Left ventricle myocardium inferior (tissue), 1 donor: ENCODE measurements at regions not wholly inside any gene's neighbourhood (a gene's known extent, or its start where the extent isn't known, plus 50 kb on each side); places are given as distances from the start of the nearest gene placed in this dataset.
"Not testable (repeated sequence)": the region's sequence is repeated elsewhere in the genome, so short reads cannot be mapped to it uniquely, and the experiment has no call there.

Source experiments
- DNase-seq: peaks from one replicate; pipeline ENCODE4 v3.0.0-alpha.2; 2020
- H3K27ac ChIP-seq: fragments of 200-600 bp; replicated peaks from 2 replicates; pipeline ENCODE4 v1.8.0; 2021
- H3K27me3 ChIP-seq: fragments of 200-600 bp; 2 replicates; pipeline ENCODE4 v1.8.0; 2021; ENCODE audit warnings: low read depth
- H3K36me3 ChIP-seq: fragments of 200-600 bp; 2 replicates; pipeline ENCODE4 v1.8.0; 2021
- H3K4me1 ChIP-seq: fragments of 200-600 bp; 2 replicates; pipeline ENCODE4 v1.8.0; 2021
- H3K4me3 ChIP-seq: fragments of 200-600 bp; 2 replicates; pipeline ENCODE4 v1.8.0; 2021; ENCODE audit warnings: mild to moderate bottlenecking, moderate library complexity
- H3K9me3 ChIP-seq: fragments of 200-600 bp; replicated peaks from 2 replicates; pipeline ENCODE4 v1.8.0; 2021
- CTCF ChIP-seq: fragments of 200-600 bp; IDR thresholded peaks from 2 replicates; pipeline ENCODE4 v1.8.0; 2021; ENCODE audit warnings: antibody characterized with exemption, mild to moderate bottlenecking, borderline replicate concordance
- intact Hi-C: fragments of 100-400 bp; cut with micrococcal nuclease; formaldehyde crosslinking; loops from one replicate; pipeline ENCODE4 v1.11.0; 2022
- donor health status: DM: no; HTN: yes; CAD: no; lungs with severe emphysema.

- H3K27me3 ChIP-seq, result peaks cover 90% of the 10 kb centered on the region
- no peak for DNase-seq
- H3K27ac ChIP-seq, result no peak overlapping the region
- H3K36me3 ChIP-seq, result no peaks in the 10 kb centered on the region
- no peak for TF ChIP-seq CTCF
- intact Hi-C loops, result no loop called here
- H3K4me3 ChIP-seq, result no peak overlapping the region
- no peaks in the 10 kb centered on the region for H3K4me1 ChIP-seq
- peaks cover 8% of the 10 kb centered on the region for H3K9me3 ChIP-seq
Measured at GRCh38 chr22:49345896-49346295, 481.8 kb downstream of the BRD1 start.

- no peak overlapping the region for H3K4me3 ChIP-seq
- DNase-seq, result no peak
- intact Hi-C loops, result no loop called here
- no peaks in the 10 kb centered on the region for H3K36me3 ChIP-seq
- peaks cover 88% of the 10 kb centered on the region for H3K27me3 ChIP-seq
- no peaks in the 10 kb centered on the region for H3K4me1 ChIP-seq
- H3K27ac ChIP-seq, result no peak overlapping the region
- TF ChIP-seq CTCF, result no peak
- H3K9me3 ChIP-seq, result peaks cover 8% of the 10 kb centered on the region
Measured at GRCh38 chr22:49344656-49345055, 483.0 kb downstream of the BRD1 start.

GRCh38 chr22:49344161-49344560 lies 483.5 kb downstream of the BRD1 start:
- intact Hi-C loops, result no loop called here
- peaks cover 88% of the 10 kb centered on the region for H3K27me3 ChIP-seq

GRCh38 chr22:49340406-49340805 lies 487.3 kb downstream of the BRD1 start:
- no peak for DNase-seq
- peaks cover 65% of the 10 kb centered on the region for H3K27me3 ChIP-seq
- no peak overlapping the region for H3K27ac ChIP-seq
- TF ChIP-seq CTCF, result no peak
- intact Hi-C loops, result no loop called here
- H3K9me3 ChIP-seq, result peaks cover 15% of the 10 kb centered on the region
- H3K4me3 ChIP-seq, result no peak overlapping the region
- H3K36me3 ChIP-seq, result no peaks in the 10 kb centered on the region
- H3K4me1 ChIP-seq, result no peaks in the 10 kb centered on the region

More at GRCh38 chr22:49344161-49344560, 483.5 kb downstream of the BRD1 start:
- Histone ChIP-seq H3K4me3 (no peak overlapping the region), H3K9me3 (peaks cover 8% of the 10 kb centered on the region), H3K36me3 (no peaks in the 10 kb centered on the region), H3K4me1 (no peaks in the 10 kb centered on the region), H3K27ac (no peak overlapping the region)
- no peak for DNase-seq
- TF ChIP-seq CTCF, result no peak

GRCh38 chr22:49336483-49336882 lies 491.2 kb downstream of the BRD1 start:
- H3K4me3 ChIP-seq, H3K36me3 ChIP-seq, H3K27ac ChIP-seq, H3K4me1 ChIP-seq, intact Hi-C loops, DNase-seq: not testable (repeated sequence)
- H3K9me3 ChIP-seq, result peaks cover 17% of the 10 kb centered on the region
- H3K27me3 ChIP-seq, result peaks cover 65% of the 10 kb centered on the region

- DNase-seq, result no peak
- TF ChIP-seq CTCF, result no peak
- H3K4me1 ChIP-seq, result no peaks in the 10 kb centered on the region
- no peaks in the 10 kb centered on the region for H3K36me3 ChIP-seq
- no peak overlapping the region for H3K27ac ChIP-seq
- H3K27me3 ChIP-seq, result peaks cover 65% of the 10 kb centered on the region
- no peak overlapping the region for H3K4me3 ChIP-seq
- H3K9me3 ChIP-seq, result peaks cover 17% of the 10 kb centered on the region
- intact Hi-C loops, result no loop called here
Measured at GRCh38 chr22:49334976-49335375, 492.7 kb downstream of the BRD1 start.
